HEK293 (cell line): ENCODE measurements at regions not wholly inside any gene's neighbourhood (a gene's known extent, or its start where the extent isn't known, plus 50 kb on each side); places are given as distances from the start of the nearest gene placed in this dataset.

Source experiments
- CTCF ChIA-PET: fragments of 350-600 bp; formaldehyde crosslinking; extraction: SDS; loops from one replicate; lab custom pipeline; 2021; ENCODE audit warnings: antibody characterized with exemption; lab: Yijun Ruan, JAX
- POLR2A ChIA-PET: fragments of 300-600 bp; formaldehyde crosslinking; extraction: SDS; loops from one replicate; lab custom pipeline; 2020; ENCODE audit warnings: antibody characterized with exemption, inconsistent platforms; lab: Yijun Ruan, JAX
- H3K27ac ChIP-seq: fragments of 200-500 bp; sonication (Bioruptor generic); 2 replicates; pipeline ENCODE4 v1.5.1; 2014; ENCODE audit warnings: low read depth, low read length, control low read depth, inconsistent platforms; ENCODE audit errors: extremely low read depth
- H3K36me3 ChIP-seq, 2 experiments: fragments of 200-500 bp in 1 of 2; sonication (Bioruptor generic) in 1 of 2; 1 replicate in 1 of 2; 2 replicates in 1 of 2; pipeline ENCODE4 v1.5.1; 2014 to 2017; ENCODE audit warnings: inconsistent platforms in 2 of 2, low read length in 2 of 2; ENCODE audit not compliant: control insufficient read depth in 2 of 2, insufficient read depth in 1 of 2
- H3K4me1 ChIP-seq: fragments of 200-500 bp; sonication (Bioruptor generic); 2 replicates; pipeline ENCODE4 v1.5.1; 2014; ENCODE audit warnings: mild to moderate bottlenecking, low read length, inconsistent platforms; ENCODE audit not compliant: control insufficient read depth, insufficient read depth
- H3K4me3 ChIP-seq: 2 replicates; pipeline ENCODE4 v1.5.1; 2011; ENCODE audit warnings: low read depth, mild to moderate bottlenecking, control low read depth, low read length, moderate library complexity
- H3K9me3 ChIP-seq: fragments of 200-500 bp; sonication (Bioruptor generic); 2 replicates; pipeline ENCODE4 v1.5.1; 2014; ENCODE audit warnings: low read depth, low read length, inconsistent platforms; ENCODE audit not compliant: control insufficient read depth, insufficient read depth
- MEIS1 ChIP-seq: sonication (generic); formaldehyde crosslinking; IDR thresholded peaks from 2 replicates; pipeline ENCODE4 v1.8.1; 2022; ENCODE audit warnings: missing genetic modification reagents, mild to moderate bottlenecking, borderline replicate concordance
- SETDB1 ChIP-seq: IDR thresholded peaks from one replicate; pipeline ENCODE4 v1.6.1; 2017; ENCODE audit warnings: mild to moderate bottlenecking, low read length, moderate library complexity, mixed read lengths; ENCODE audit not compliant: insufficient read length
- ZNF248 ChIP-seq: fragments of 450-650 bp; formaldehyde crosslinking; IDR thresholded peaks from 2 replicates; pipeline ENCODE4 v1.5.1; 2017; ENCODE audit warnings: missing biosample characterization, missing genetic modification characterization
- ZNF404 ChIP-seq: fragments of 450-650 bp; formaldehyde crosslinking; IDR thresholded peaks from 2 replicates; pipeline ENCODE4 v1.5.1; 2017; ENCODE audit warnings: missing biosample characterization, missing genetic modification characterization
- ZNF426 ChIP-seq: fragments of 450-650 bp; formaldehyde crosslinking; IDR thresholded peaks from 2 replicates; pipeline ENCODE4 v1.5.1; 2017; ENCODE audit warnings: missing biosample characterization, missing genetic modification characterization, mild to moderate bottlenecking, inconsistent platforms, moderate library complexity
- ZNF473 ChIP-seq: fragments of 450-650 bp; formaldehyde crosslinking; IDR thresholded peaks from 2 replicates; pipeline ENCODE4 v1.5.1; 2017; ENCODE audit warnings: missing biosample characterization, missing genetic modification characterization
- ZNF501 ChIP-seq: fragments of 450-650 bp; formaldehyde crosslinking; IDR thresholded peaks from 2 replicates; pipeline ENCODE4 v1.5.1; 2016; ENCODE audit warnings: missing biosample characterization, missing genetic modification characterization
- ZNF664 ChIP-seq: fragments of 450-650 bp; formaldehyde crosslinking; IDR thresholded peaks from 2 replicates; pipeline ENCODE4 v1.5.1; 2016; ENCODE audit warnings: missing biosample characterization, missing genetic modification characterization
- ZSCAN23 ChIP-seq: fragments of 450-650 bp; formaldehyde crosslinking; IDR thresholded peaks from 2 replicates; pipeline ENCODE4 v1.5.1; 2016; ENCODE audit warnings: missing biosample characterization, missing genetic modification characterization
- TF ChIP-seq, protein P1 (sequence below): fragments of 450-650 bp; formaldehyde crosslinking; IDR thresholded peaks from 2 replicates; pipeline ENCODE4 v1.5.1; 2016; ENCODE audit warnings: missing biosample characterization, missing genetic modification characterization
- TF ChIP-seq, protein P2 (sequence below): fragments of 450-650 bp; formaldehyde crosslinking; IDR thresholded peaks from 2 replicates; pipeline ENCODE4 v1.5.1; 2017; ENCODE audit warnings: missing biosample characterization, missing genetic modification characterization
- TF ChIP-seq, protein P3 (sequence below): fragments of 450-650 bp; formaldehyde crosslinking; IDR thresholded peaks from 2 replicates; pipeline ENCODE4 v1.5.1; 2016; ENCODE audit warnings: missing biosample characterization, missing genetic modification characterization
- TF ChIP-seq, protein P4 (sequence below): fragments of 450-650 bp; formaldehyde crosslinking; IDR thresholded peaks from 2 replicates; pipeline ENCODE4 v1.5.1; 2016; ENCODE audit warnings: missing biosample characterization, missing genetic modification characterization, low read depth
- TF ChIP-seq, protein P5 (sequence below): fragments of 450-650 bp; formaldehyde crosslinking; IDR thresholded peaks from 2 replicates; pipeline ENCODE4 v1.5.1; 2016; ENCODE audit warnings: missing biosample characterization, missing genetic modification characterization, borderline replicate concordance
- TF ChIP-seq, protein P6 (sequence below): fragments of 450-650 bp; formaldehyde crosslinking; IDR thresholded peaks from 2 replicates; pipeline ENCODE4 v1.5.1; 2016; ENCODE audit warnings: missing biosample characterization, missing genetic modification characterization, borderline replicate concordance

DNA sequence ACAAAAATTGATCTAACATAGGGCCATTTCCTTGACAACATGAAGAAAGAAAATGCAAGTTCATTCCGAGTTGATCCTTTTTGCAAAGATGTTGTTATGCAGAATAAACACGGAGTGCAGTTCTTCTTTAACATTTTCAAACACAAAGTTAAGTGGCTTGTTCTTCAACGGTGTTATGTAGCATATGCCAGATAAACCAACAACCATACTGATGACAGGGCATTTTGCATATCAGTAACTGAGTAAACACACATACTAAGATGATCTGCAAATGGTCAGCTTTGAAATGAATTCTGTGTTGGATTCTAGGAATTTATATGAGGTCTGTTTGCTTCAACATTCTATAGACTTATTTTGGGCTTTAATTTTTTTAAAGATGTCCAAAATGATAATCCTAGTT lies 266.4 kb downstream of the GPD2 start:
- H3K4me1 ChIP-seq = no peaks in the 10 kb centered on the region
- POLR2A ChIA-PET = no interaction called here

DNA sequence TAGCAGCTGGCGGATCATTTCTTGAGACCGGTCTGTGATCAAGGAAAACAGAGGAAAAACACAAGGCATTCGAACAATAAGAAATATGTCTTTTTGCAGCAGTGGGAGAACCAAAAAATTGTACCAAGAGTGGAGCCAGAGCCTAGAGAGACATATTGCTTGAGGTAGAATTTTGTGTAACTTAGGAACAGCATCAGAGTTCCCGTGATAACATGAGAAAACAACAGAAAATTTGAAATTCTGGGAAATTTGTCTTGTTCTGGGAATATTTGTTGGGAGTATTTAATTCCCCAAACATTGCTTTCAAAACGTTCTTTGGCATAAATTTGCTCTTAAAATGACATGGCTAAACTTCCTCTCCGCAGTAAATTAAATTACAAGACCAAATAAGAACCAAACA lies 267.5 kb downstream of the GPD2 start:
- Histone ChIP-seq H3K4me1 (peaks cover 5% of the 10 kb centered on the region; the same call in 1 of the 2 replicates), H3K27ac (no peak overlapping the region), H3K4me3 (no peak overlapping the region), H3K36me3 (no peaks in the 10 kb centered on the region), H3K9me3 (no peaks in the 10 kb centered on the region)
- ChIA-PET POLR2A (no interaction called here), CTCF (no interaction called here)
- no peak for TF ChIP-seq ZNF426 (tag by site-specific recombination)
- TF ChIP-seq, protein P1, sequence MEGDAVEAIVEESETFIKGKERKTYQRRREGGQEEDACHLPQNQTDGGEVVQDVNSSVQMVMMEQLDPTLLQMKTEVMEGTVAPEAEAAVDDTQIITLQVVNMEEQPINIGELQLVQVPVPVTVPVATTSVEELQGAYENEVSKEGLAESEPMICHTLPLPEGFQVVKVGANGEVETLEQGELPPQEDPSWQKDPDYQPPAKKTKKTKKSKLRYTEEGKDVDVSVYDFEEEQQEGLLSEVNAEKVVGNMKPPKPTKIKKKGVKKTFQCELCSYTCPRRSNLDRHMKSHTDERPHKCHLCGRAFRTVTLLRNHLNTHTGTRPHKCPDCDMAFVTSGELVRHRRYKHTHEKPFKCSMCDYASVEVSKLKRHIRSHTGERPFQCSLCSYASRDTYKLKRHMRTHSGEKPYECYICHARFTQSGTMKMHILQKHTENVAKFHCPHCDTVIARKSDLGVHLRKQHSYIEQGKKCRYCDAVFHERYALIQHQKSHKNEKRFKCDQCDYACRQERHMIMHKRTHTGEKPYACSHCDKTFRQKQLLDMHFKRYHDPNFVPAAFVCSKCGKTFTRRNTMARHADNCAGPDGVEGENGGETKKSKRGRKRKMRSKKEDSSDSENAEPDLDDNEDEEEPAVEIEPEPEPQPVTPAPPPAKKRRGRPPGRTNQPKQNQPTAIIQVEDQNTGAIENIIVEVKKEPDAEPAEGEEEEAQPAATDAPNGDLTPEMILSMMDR (tag by site-specific recombination) = no peak
- no peak for TF ChIP-seq ZNF473 (tag by site-specific recombination)
- no peak for TF ChIP-seq SETDB1
- TF ChIP-seq, protein P2, sequence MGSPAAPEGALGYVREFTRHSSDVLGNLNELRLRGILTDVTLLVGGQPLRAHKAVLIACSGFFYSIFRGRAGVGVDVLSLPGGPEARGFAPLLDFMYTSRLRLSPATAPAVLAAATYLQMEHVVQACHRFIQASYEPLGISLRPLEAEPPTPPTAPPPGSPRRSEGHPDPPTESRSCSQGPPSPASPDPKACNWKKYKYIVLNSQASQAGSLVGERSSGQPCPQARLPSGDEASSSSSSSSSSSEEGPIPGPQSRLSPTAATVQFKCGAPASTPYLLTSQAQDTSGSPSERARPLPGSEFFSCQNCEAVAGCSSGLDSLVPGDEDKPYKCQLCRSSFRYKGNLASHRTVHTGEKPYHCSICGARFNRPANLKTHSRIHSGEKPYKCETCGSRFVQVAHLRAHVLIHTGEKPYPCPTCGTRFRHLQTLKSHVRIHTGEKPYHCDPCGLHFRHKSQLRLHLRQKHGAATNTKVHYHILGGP (tag by site-specific recombination) = no peak
- no peak for TF ChIP-seq MEIS1 (CRISPR knock-in tag)
- TF ChIP-seq, protein P3, sequence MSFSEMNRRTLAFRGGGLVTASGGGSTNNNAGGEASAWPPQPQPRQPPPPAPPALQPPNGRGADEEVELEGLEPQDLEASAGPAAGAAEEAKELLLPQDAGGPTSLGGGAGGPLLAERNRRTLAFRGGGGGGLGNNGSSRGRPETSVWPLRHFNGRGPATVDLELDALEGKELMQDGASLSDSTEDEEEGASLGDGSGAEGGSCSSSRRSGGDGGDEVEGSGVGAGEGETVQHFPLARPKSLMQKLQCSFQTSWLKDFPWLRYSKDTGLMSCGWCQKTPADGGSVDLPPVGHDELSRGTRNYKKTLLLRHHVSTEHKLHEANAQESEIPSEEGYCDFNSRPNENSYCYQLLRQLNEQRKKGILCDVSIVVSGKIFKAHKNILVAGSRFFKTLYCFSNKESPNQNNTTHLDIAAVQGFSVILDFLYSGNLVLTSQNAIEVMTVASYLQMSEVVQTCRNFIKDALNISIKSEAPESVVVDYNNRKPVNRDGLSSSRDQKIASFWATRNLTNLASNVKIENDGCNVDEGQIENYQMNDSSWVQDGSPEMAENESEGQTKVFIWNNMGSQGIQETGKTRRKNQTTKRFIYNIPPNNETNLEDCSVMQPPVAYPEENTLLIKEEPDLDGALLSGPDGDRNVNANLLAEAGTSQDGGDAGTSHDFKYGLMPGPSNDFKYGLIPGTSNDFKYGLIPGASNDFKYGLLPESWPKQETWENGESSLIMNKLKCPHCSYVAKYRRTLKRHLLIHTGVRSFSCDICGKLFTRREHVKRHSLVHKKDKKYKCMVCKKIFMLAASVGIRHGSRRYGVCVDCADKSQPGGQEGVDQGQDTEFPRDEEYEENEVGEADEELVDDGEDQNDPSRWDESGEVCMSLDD (tag by site-specific recombination) = no peak
- no peak for TF ChIP-seq ZNF248 (tag by site-specific recombination)
- TF ChIP-seq ZNF404 (tag by site-specific recombination) = no peak
- TF ChIP-seq, protein P4, sequence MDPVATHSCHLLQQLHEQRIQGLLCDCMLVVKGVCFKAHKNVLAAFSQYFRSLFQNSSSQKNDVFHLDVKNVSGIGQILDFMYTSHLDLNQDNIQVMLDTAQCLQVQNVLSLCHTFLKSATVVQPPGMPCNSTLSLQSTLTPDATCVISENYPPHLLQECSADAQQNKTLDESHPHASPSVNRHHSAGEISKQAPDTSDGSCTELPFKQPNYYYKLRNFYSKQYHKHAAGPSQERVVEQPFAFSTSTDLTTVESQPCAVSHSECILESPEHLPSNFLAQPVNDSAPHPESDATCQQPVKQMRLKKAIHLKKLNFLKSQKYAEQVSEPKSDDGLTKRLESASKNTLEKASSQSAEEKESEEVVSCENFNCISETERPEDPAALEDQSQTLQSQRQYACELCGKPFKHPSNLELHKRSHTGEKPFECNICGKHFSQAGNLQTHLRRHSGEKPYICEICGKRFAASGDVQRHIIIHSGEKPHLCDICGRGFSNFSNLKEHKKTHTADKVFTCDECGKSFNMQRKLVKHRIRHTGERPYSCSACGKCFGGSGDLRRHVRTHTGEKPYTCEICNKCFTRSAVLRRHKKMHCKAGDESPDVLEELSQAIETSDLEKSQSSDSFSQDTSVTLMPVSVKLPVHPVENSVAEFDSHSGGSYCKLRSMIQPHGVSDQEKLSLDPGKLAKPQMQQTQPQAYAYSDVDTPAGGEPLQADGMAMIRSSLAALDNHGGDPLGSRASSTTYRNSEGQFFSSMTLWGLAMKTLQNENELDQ (tag by site-specific recombination) = no peak
- TF ChIP-seq ZSCAN23 (tag by site-specific recombination) = no peak
- no peak for TF ChIP-seq ZNF501 (tag by site-specific recombination)
- TF ChIP-seq, protein P5, sequence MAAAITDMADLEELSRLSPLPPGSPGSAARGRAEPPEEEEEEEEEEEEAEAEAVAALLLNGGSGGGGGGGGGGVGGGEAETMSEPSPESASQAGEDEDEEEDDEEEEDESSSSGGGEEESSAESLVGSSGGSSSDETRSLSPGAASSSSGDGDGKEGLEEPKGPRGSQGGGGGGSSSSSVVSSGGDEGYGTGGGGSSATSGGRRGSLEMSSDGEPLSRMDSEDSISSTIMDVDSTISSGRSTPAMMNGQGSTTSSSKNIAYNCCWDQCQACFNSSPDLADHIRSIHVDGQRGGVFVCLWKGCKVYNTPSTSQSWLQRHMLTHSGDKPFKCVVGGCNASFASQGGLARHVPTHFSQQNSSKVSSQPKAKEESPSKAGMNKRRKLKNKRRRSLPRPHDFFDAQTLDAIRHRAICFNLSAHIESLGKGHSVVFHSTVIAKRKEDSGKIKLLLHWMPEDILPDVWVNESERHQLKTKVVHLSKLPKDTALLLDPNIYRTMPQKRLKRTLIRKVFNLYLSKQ (tag by site-specific recombination) = no peak

More for the DNA sequence above, 266.4 kb downstream of the GPD2 start:
- no peaks in the 10 kb centered on the region for H3K9me3 ChIP-seq
- TF ChIP-seq, protein P6, sequence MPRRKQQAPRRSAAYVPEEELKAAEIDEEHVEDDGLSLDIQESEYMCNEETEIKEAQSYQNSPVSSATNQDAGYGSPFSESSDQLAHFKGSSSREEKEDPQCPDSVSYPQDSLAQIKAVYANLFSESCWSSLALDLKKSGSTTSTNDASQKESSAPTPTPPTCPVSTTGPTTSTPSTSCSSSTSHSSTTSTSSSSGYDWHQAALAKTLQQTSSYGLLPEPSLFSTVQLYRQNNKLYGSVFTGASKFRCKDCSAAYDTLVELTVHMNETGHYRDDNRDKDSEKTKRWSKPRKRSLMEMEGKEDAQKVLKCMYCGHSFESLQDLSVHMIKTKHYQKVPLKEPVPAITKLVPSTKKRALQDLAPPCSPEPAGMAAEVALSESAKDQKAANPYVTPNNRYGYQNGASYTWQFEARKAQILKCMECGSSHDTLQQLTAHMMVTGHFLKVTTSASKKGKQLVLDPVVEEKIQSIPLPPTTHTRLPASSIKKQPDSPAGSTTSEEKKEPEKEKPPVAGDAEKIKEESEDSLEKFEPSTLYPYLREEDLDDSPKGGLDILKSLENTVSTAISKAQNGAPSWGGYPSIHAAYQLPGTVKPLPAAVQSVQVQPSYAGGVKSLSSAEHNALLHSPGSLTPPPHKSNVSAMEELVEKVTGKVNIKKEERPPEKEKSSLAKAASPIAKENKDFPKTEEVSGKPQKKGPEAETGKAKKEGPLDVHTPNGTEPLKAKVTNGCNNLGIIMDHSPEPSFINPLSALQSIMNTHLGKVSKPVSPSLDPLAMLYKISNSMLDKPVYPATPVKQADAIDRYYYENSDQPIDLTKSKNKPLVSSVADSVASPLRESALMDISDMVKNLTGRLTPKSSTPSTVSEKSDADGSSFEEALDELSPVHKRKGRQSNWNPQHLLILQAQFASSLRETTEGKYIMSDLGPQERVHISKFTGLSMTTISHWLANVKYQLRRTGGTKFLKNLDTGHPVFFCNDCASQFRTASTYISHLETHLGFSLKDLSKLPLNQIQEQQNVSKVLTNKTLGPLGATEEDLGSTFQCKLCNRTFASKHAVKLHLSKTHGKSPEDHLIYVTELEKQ (tag by site-specific recombination) = no peak
- TF ChIP-seq ZNF664 (tag by site-specific recombination) = no peak
- TF ChIP-seq, all 188 proteins: peak for 0
- CTCF ChIA-PET = no interaction called here
- Histone ChIP-seq H3K4me3 (no peak overlapping the region), H3K27ac (no peak overlapping the region), H3K36me3 (no peaks in the 10 kb centered on the region)
